ENCODE measurements at regions not wholly inside any gene's neighbourhood (a gene's known extent, or its start where the extent isn't known, plus 50 kb on each side); places are given as distances from the start of the nearest gene placed in this dataset.

DNA sequence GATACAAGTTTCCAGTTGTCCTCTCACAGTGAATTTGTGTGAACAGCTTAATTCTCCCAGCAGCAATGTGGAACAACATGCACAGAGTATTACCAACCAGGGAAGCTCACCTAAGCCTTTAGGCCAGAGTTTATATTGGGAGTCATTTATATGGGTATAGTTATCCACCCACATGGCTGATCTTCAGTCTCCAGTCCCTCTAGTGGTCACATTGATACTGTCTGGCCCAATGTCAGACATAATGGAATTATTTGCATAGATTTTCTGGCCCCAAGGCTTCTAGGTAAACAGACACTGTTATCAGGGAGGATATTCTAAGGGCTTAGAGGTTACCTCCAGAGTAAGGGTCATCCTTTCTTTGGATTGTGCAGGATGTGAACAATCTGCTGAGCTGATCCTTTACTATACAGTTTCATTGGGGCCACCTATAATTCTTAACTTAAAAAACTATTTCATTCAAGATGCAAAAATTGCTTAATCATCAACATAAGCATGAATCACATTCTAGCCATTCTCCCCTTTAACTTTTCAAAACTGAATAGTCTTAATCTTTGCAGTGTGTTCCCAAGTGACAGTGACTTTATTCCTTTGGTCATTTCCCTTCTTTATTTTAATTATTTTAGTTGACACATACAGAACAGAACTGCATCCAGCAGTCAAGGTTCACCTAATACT, 210.9 kb downstream of the LTN1 start:
- DNase-seq: no peak

DNA sequence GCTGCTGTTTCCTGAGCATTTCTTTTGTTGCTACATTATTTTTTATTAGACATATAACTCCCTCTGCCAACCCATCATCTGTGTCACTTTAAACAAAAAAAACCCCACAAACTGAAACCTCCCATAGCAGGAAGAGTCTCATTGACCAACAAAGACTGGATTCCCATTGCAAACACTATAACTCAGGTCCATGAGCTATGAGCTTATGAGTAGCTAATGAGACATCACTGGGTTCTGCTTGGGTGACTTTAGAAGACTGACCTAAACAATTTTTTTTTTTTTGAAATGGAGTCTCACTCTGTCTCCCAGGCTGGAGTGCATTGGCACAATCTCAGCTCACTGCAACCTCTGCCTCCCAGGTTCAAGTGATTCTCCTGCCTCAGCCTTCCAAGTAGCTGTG, 212.8 kb downstream of the LTN1 start:
- DNase-seq: no peak

DNA sequence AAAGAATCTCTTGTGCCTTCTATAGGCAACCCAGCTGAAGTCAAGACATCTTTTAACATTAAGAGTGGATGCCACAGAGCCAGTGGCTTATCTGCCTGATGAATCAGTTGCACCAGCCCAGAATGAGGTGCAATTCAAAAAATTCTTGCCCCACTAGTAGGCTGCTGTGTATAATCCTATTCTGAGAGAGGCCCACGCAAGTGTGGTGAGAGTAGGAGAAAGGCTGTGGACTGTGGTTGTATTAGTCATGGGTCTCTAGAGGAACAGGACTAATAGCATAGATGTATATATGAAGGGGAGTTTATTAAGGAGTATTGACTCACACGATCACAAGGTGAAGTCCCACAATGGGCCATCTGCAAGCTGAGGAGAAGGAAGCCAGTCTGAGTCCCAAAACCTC, 216.4 kb downstream of the LTN1 start:
- DNase-seq: no peak

DNA sequence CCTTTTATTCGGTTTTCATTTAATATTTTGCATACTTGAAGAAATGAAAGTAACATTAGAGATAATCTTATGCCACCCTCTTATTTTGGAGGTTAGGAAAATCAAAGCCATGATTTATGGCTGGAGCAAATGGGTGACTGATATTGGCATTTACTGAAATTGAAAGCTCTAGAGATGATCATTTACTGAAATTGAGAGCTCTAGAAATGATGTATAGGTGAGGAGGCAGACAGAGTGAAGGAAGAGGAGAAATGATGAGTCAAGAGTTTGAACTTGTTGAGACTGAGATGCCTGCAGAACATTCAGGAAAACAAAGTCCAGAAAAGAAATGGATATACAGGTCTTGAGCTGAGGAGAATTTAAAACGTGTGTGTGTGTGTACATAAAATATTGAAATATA, 217.6 kb downstream of the LTN1 start:
- no peak for DNase-seq

DNA sequence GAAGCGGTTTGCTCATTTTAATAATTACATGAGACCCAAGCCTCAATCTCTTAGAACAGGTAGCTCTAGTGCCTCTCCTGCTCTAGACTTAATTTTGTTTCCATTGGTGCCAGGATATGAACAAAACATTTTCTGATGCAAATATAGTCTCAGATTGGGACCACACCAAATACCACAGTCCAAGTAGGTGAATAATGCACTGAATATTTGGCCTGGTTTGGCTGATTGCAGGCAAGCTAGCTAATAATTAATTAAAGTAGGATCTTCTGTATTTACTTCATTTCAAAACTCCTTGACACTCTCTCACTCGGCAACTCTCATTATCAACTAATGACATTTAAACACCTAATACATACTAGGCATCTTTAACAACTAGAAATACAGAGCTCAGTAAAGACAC, 219.6 kb downstream of the LTN1 start:
- DNase-seq: no peak

DNA sequence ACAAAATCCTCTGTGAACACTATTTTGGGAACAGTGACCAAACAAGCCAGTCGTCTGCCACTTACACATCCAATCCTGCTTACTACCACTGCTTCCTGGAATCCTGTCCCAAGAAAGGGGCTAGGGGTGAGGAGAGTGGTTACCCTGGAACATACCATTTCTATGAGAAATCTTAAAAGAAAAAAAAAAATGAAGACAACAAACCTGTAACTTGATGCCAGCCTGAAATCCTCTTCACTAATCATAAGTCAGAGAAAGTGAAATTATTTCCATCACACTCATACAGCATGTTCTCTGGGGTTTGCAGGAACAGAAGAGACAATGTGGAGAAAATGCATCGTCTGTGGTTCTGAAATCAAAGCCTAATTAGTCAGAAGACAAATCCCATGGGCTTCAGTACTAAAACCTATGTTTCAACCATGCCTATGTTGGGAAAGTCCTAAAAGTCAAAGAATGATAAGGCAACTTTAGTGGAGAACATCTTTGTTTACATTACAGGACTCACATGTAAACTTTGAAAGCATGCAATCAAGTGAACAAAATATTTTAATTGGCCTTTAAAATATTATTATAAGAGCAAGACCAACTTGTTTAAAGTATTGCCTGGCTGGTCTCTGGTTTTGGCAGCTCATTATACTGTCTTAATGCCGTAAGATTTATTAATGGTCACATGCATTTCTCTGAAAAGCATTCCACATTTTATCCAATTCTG, 220.7 kb downstream of the LTN1 start:
- DNase-seq: no peak

DNA sequence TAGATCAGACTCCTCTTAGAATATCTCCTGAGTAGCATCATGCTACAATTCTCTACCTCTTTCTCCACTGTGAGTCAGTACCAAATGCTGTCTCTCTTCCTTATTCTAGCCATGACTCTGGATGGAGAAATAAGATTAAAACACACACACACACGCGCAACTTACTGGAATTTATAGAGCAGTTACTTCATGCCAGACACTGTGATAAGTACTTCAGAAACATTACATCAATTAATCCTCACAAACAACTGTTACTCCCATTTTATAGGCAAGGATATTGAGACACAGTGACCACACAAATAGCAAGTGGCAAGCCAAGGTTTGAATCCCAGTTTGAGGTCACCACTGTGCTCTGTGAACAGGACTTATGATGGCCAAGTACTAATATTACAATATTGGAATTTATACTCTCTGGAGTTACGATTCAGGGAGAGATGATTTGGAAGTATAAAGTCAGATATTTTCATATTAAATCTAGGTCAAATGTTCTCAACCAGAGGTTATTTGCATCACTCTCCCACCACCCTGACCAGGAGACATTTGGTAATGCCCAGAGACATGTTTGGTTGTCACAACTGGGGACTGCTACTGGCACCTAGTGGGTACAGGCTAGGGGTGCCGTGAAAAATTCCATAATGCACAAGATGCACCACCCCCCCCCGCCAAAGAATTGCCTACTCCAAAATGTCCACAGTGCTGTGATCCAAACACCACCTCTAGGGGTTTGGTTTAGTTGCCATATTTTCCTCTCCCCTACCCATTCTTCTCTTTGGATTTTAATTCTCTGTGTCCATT, 221.6 kb downstream of the LTN1 start:
- no peak for DNase-seq

DNA sequence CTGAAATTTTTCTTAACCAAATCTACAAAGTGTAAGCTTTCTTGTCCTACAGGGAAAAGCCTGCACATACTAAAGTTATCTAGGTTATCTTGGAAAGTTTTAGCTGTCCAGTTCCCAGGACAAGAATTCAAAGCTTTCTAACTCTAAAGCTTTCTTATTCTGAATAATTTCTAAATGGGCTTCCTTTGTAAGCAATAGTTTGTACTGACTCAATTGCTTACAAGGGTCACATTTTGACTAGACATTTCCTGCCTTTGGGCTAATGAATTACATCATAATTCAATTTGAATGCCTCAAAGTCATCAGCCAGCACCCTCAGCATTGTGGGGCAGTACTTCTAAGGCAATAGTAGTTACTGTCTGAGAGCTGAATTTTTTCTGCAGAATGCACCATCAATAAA, 223.0 kb downstream of the LTN1 start:
- no peak for DNase-seq

DNA sequence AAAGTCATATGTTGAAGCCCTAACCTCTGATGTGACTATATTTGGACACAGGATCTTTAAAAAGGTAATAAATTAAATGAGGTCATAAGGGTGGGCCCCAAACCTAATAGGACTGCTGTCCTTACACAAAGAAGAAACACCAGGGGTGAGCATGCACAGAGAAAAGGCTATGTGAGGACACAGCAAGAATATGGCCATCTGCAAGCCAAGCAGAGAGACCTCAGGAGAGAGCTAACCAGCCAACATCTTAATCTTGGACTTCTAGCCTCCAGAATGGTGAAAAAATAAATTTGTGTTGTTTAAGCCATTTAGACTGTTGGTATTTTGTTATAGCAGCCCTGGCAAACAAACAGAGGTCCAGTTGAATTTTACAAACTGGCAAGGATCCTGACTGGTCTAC, 223.9 kb downstream of the LTN1 start:
- no peak for DNase-seq

DNA sequence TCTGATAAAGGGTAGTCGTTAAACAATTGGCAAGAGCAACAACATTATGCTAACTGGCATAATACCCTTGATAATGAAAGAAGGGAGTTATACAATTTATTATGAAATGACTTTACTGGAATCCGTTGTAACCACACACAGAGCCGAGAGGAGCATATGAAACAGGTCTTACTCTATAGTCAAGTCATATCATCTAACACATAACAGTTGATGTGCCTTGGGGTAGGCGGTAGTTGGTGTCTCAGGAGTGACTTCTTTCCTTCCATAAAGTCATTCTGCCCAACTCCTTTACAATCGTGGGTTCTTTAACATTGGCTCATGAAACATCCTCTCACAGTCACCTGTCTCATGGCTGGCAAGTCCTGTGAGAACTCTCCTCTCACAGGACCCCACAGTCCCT, 225.2 kb downstream of the LTN1 start:
- DNase-seq: no peak

DNA sequence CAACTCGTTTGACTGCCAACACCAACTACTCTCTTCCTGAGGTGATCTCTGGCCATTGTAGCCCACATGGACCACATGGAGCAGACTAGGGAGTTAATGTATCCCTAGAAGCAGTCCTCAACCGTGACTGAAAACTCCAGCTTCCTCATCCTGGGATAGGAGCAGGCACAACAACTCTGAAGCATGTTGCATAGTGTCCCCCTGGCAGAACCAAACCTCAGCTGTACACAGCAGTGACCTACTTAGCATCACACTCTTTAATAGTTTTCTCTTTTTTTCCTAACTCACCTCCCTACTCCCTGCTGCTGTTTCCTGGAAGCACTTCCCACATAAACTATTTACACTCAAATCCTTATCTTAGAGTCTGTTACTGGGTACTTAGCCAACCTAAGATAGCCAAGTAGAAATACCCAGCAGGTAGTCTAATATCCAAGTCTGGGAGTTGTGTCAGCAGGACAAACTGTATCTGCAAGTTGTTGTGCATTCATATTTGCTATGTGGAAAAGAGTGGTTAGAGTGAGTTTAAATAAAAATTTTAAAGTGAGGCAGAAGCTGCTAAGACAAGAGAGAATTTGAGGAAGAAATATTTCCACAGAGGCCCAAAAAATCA, 228.8 kb downstream of the LTN1 start:
- no peak for DNase-seq

DNA sequence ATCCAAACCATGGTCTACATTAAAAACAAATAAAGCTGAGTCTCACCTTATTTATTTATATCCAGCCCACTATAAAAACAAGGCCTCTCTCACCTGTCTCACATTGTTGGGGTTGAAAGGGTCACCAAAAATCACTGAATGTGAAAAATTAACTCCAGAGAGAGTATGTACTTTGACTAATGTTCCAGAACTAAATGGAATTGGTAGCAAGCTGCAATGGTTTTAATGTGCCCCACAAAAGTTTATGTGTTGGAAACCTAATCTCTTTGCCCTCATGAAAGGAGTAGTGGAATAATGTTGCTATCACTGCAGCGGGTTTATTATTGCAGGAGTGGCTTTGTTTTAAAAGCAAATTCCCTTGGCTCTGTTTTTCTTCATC, 230.3 kb downstream of the LTN1 start:
- no peak for DNase-seq

DNA sequence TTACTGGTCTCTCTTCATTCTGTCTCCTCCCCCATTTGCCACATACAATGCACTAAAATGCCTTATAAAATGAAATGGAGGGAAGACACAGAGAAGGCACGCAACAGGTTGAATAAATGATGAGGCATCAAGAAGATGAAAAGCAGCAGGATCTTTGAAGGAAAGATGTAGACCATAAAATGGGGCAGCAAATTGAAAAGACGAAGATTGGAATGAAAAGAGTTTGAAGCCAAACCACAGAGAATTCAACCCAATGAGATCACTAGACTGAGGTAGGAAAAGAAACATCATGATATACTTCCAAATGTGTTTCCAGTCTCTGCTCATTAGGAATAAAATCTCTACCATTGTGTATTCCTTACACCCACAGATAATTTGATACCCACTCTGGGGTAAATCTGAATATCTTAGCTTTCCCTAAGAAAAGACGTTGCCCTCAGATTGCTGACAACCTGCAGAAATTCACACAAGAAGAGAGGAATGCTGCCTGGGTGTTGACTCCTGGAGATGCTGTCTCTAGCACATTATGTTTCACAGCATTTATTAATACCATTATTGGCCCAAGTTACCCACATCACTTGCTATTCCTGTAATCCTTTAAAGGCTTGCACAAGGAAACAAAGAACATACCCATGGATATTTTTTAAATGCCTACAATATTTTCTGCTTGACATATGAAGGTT, 230.9 kb downstream of the LTN1 start:
- no peak for DNase-seq

DNA sequence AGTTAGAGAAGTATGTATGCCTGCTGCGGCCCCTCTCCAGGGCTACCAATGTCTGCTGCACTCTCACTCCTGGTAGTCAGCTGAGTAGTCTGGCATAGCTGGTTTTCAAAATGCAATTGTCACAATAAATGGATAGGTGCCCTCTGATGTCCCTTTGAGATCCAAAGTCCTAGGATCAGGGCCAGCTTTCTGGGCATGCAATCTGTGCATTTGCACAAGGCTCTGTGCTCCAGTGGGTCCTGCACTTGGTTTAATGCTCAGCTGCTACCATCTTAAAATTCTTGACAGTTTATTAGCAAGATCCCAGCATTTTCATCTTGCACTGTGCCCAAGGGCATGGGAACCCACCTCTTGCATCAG, 233.8 kb downstream of the LTN1 start:
- no peak for DNase-seq

DNA sequence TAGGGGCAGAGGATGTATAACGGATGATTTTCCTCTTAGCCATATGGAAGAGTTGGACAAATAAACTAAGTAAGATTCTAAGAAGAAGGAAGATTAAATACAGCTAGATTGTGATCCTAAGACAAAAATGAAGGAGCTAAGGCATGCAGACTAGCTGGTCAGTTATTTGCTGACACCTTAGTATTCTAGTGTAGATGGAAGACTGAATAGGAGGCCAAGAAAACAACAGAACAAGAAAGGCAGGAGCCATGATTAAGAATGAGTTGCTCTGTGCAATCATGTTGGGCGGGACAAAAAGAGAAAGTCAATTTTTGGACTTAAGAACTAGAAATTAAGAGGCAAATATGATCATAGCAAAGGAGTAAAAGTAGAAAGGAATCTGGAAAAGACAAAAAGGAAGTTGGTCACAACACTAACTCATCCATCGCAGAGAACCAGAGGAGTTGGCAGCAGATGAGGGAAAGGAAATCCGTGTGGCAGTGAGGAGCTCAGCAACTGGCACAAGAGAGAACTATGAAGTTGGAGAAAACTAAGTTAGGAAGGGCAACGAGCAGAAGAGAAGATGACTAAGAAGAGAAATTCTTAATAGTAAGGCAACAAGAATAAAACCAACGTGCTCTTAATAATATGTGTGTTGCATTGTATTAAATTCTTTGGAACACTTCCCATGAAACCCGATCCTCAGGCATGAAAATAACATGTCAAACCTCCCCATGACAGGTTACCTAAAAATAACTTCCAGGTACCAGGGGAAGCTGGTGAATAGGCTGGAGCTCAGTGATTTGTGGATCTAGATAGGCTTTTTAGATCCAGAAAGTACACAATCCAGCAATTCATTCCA, 234.4 kb downstream of the LTN1 start:
- no peak for DNase-seq

DNA sequence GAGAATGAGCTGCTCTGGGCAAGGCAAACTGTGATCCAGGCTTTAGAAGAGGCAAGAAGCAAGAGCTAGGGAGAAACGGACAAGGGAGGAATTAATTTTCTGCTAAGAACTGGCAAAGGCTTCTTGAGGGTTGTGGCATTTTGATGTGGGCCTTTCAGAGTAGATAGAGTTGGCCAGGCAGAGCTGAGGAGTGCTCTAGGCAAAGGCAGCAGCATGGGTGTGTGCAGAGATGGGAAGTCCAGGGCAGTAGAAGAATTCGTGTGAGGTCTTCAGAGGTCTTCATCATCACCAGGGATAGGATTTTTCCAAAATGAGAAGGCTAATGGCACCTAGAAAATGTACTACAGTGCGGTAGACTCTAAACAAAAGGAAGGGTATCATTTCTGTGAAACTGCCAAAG, 237.8 kb downstream of the LTN1 start:
- no peak for DNase-seq

DNA sequence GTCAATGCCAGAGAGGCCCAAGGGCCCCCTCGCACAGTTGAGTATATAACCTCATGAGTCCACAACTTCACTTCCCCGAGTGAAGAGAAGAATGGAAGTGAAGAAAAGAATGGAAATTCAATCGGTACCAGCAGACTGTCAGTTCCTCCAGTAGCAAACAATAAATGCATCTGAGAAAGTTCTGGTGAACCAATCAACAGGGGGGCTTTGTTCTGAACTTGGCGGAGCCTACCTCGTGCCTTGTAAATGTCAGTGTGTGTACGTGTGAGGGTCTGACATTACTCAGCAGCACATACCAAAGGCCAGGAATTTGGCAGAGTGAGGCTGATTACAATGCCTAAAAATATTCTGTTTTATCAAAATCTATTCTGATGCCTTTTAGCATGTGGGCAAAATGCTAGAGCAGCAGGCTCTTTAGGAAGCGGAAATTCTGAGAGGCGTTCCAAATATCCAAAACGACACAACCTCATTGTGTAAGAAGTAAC, 238.5 kb downstream of the LTN1 start:
- DNase-seq: no peak

DNA sequence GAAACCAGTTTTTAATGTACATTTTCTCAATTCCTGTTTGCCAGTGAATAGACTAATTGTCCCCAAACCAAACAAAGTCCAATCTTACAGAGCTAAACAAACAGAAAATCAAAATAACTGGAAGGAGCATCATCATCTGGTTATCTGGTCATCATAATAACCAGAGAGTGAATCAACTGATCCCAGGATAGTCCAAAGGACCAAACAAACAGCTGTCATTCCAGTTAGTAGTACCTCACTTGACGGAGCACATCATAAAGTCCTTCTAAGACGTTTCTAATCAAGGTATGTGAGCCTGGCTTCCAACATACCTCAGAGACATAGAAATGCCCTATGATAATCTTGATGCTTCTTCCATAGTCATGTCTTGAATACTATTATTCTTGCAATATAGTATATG, 240.5 kb downstream of the LTN1 start:
- no peak for DNase-seq

DNA sequence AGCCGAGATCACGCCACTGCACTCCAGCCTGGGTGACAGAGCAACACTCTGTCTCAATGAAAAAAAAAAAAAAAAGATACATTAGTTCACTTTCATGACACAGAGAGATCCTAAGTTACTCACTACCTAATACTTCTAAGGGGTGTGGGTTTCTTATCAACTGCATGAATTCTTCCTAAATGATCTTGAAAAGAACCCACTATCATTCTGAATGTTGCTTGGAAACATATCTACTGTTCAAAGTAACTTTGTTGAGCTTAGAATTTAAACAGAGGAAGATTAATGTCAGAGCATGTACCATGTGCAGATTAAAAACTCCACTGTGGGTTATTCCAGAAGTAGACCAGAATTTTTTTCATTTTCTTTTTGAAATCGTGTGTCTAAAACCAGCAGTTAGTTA, 241.5 kb downstream of the LTN1 start:
- DNase-seq: no peak

DNA sequence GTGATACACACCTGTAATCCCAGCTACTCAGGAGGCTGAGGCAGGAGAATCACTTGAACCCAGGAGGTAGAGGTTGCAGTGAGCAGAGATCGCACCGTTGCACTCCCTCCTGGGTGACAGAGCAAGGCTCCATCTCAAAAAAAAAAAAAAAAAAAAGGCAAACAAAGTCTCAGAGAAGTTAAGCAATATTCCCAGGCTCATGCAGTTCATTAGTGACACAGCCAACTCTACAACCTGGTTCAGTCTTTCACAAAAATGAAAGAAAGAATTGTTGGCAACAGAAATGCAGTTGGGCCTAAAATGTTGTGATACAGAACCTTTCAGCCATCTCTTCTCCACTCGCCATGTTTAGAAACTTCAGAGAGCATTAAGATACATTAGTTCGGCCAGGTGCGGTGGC, 242.1 kb downstream of the LTN1 start:
- no peak for DNase-seq

DNA sequence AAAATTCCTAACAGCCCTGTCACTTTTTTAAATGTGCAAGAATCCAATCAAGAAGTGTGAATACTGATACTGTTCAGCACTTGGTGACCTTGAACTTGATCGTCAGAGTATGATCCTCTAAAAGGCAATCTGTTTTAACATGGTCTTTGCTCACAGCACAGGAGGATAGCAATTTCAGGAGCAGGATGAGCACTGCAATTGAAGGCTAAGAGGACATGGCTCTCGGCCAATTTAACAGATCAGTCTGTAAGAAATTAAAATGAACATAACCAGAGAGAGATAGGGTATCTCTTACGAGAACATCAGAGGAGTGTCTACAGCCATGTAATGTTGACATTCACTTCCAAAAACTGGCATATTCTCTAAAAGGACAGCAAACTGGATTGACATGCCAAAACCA, 243.1 kb downstream of the LTN1 start:
- no peak for DNase-seq

DNA sequence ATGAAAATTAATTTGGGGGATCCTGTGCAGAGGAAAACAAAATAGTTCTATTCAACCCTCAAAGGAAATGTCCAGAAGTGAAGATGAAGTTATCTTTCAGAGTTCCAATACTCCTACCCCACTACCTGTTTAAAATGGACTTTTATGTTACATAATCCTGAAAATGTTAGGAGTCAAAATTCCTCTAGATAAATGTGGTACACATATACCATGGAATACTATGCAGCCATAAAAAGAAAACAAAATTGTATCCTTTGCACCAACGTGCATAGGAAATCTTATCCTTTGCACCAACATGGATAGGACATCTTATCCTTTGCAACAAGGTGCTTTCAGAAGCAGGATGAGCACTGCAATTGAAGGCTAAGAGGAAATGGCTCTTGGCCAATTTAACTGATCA, 245.2 kb downstream of the LTN1 start:
- DNase-seq: no peak

All from GF-D8 (cell line).